PC-3 (cell line): ENCODE measurements at regions not wholly inside any gene's neighbourhood (a gene's known extent, or its start where the extent isn't known, plus 50 kb on each side); places are given as distances from the start of the nearest gene placed in this dataset.

Source experiments
- ATAC-seq: fragments of 200-7000 bp; cut with Tn5 transposase; 2 replicates; pipeline ENCODE4 v1.9.1; 2020; ENCODE audit warnings: mild to moderate bottlenecking, moderate library complexity
- BruUV-seq: library from RNA; stranded (reverse); fragments of 400-500 nt; replicated peaks from 2 replicates; lab custom pipeline; 2021; lab: Mats Ljungman, UMichigan
- CTCF ChIA-PET: fragments of 300-600 bp; sonication (Branson Sonifier 250); formaldehyde crosslinking; loops from one replicate; lab custom pipeline; 2022; ENCODE audit warnings: antibody characterized with exemption; lab: Charles Lee
- POLR2A ChIA-PET: fragments of 300-600 bp; sonication (Branson Sonifier 250); formaldehyde crosslinking; loops from one replicate; lab custom pipeline; 2022; ENCODE audit warnings: antibody characterized with exemption; ENCODE audit not compliant: unreplicated experiment; lab: Charles Lee
- DNase-seq: peaks from one replicate; pipeline ENCODE4 v3.0.0-alpha.2; 2015
- H2AFZ ChIP-seq: fragments of 300-600 bp; sonication (generic); 2 replicates; pipeline ENCODE4 v1.6.0; 2016; ENCODE audit warnings: antibody characterized with exemption, low read length
- H3F3A ChIP-seq: fragments of 300-600 bp; sonication (generic); one replicate; pipeline ENCODE4 v1.6.0; 2017; ENCODE audit warnings: antibody characterized with exemption, low read length, control low read depth, mild to moderate bottlenecking; ENCODE audit not compliant: unreplicated experiment
- H3K27ac ChIP-seq: fragments of 300-600 bp; sonication (generic); 2 replicates; pipeline ENCODE4 v1.5.1; 2016; ENCODE audit warnings: mild to moderate bottlenecking, low read length
- H3K27me3 ChIP-seq: fragments of 300-600 bp; sonication (generic); 2 replicates; pipeline ENCODE4 v1.6.1; 2016; ENCODE audit warnings: low read length, mixed read lengths
- H3K36me3 ChIP-seq: fragments of 300-600 bp; sonication (generic); 2 replicates; pipeline ENCODE4 v1.6.1; 2016; ENCODE audit warnings: low read depth, mixed run types, low read length, mixed read lengths
- H3K4me1 ChIP-seq: fragments of 300-600 bp; sonication (generic); 2 replicates; pipeline ENCODE4 v1.5.1; 2016; ENCODE audit warnings: low read length; ENCODE audit not compliant: insufficient read depth
- H3K4me2 ChIP-seq: fragments of 300-600 bp; sonication (generic); 2 replicates; pipeline ENCODE4 v1.6.0; 2016; ENCODE audit warnings: low read length
- H3K4me3 ChIP-seq: fragments of 300-600 bp; sonication (generic); 2 replicates; pipeline ENCODE4 v1.5.1; 2016; ENCODE audit warnings: mild to moderate bottlenecking, low read length, mixed read lengths
- H3K79me2 ChIP-seq: fragments of 300-600 bp; sonication (generic); 2 replicates; pipeline ENCODE4 v1.6.1; 2017; ENCODE audit warnings: low read length, mixed read lengths
- H3K9ac ChIP-seq: fragments of 300-600 bp; sonication (generic); 2 replicates; pipeline ENCODE4 v1.6.0; 2016; ENCODE audit warnings: mild to moderate bottlenecking, low read length
- H3K9me2 ChIP-seq: fragments of 300-600 bp; sonication (generic); replicated peaks from 2 replicates; pipeline ENCODE4 v1.6.1; 2016; ENCODE audit warnings: mixed run types, low read length, mixed read lengths
- H3K9me3 ChIP-seq: fragments of 300-600 bp; sonication (generic); 2 replicates; pipeline ENCODE4 v1.6.1; 2016; ENCODE audit warnings: low read length, mixed read lengths
- H4K20me1 ChIP-seq: fragments of 300-600 bp; sonication (generic); 2 replicates; pipeline ENCODE4 v1.6.1; 2016; ENCODE audit warnings: low read length, mixed read lengths
- EZH2 ChIP-seq: fragments of 300-600 bp; sonication (generic); IDR thresholded peaks from one replicate; pipeline ENCODE4 v1.6.1; 2017; ENCODE audit warnings: antibody characterized with exemption, mild to moderate bottlenecking, low read length; ENCODE audit not compliant: unreplicated experiment
- EZH2phosphoT487 ChIP-seq: fragments of 300-600 bp; sonication (generic); IDR thresholded peaks from 2 replicates; pipeline ENCODE4 v1.6.1; 2018; ENCODE audit warnings: mild to moderate bottlenecking, antibody characterized with exemption, low read length, borderline replicate concordance
- intact Hi-C: fragments of 100-400 bp; cut with micrococcal nuclease; formaldehyde crosslinking; loops from 2 replicates; pipeline ENCODE4 v1.9.0; 2023
- TF ChIP-seq, protein P1 (sequence below): fragments of 300-600 bp; sonication (generic); conservative IDR thresholded peaks from 2 replicates; pipeline ENCODE4 v1.5.1; 2017; ENCODE audit warnings: antibody characterized with exemption, low read depth, mild to moderate bottlenecking, low read length

- BruUV-seq: no TSS peak
- Histone ChIP-seq H3K36me3 (no peaks in the 10 kb centered on the region), H3K27me3 (peaks cover 36% of the 10 kb centered on the region), H3K4me1 (no peaks in the 10 kb centered on the region), H3K9me3 (no peaks in the 10 kb centered on the region), H2AFZ (no peak overlapping the region), H3K4me3 (no peak overlapping the region), H3K27ac (no peak overlapping the region), H3F3A (no peaks in the 10 kb centered on the region), H3K9me2 (no peaks in the 10 kb centered on the region), H4K20me1 (no peaks in the 10 kb centered on the region), H3K4me2 (no peak overlapping the region), H3K9ac (no peak overlapping the region), H3K79me2 (no peaks in the 10 kb centered on the region)
- ChIA-PET POLR2A (no interaction called here), CTCF (no interaction called here)
- DNase-seq: no peak
- no peak for ATAC-seq
- intact Hi-C loops: no loop called here
- TF ChIP-seq EZH2phosphoT487: no peak
- TF ChIP-seq EZH2: no peak
- TF ChIP-seq, protein P1, sequence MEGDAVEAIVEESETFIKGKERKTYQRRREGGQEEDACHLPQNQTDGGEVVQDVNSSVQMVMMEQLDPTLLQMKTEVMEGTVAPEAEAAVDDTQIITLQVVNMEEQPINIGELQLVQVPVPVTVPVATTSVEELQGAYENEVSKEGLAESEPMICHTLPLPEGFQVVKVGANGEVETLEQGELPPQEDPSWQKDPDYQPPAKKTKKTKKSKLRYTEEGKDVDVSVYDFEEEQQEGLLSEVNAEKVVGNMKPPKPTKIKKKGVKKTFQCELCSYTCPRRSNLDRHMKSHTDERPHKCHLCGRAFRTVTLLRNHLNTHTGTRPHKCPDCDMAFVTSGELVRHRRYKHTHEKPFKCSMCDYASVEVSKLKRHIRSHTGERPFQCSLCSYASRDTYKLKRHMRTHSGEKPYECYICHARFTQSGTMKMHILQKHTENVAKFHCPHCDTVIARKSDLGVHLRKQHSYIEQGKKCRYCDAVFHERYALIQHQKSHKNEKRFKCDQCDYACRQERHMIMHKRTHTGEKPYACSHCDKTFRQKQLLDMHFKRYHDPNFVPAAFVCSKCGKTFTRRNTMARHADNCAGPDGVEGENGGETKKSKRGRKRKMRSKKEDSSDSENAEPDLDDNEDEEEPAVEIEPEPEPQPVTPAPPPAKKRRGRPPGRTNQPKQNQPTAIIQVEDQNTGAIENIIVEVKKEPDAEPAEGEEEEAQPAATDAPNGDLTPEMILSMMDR: no peak
Measured at GRCh38 chr12:118521036-118521370, 144.6 kb downstream of the SUDS3 start.

GRCh38 chr12:118524446-118524845, 148.1 kb downstream of the SUDS3 start:
- no peak overlapping the region for H3K9ac ChIP-seq
- no peaks in the 10 kb centered on the region for H4K20me1 ChIP-seq
- H3K9me3 ChIP-seq: no peaks in the 10 kb centered on the region
- intact Hi-C loops: no loop called here
- TF ChIP-seq EZH2phosphoT487: no peak
- TF ChIP-seq EZH2: no peak
- TF ChIP-seq, protein P1: no peak
- H3K9me2 ChIP-seq: no peaks in the 10 kb centered on the region
- DNase-seq (no peak), ATAC-seq (no peak)
- BruUV-seq: no TSS peak
- no peak overlapping the region for H3K27ac ChIP-seq
- no peaks in the 10 kb centered on the region for H3F3A ChIP-seq
- ChIA-PET POLR2A (interaction anchor here (0.7 kb wide), 1 partner anchor 50 kb away, joined by 3 read pairs; no protein-coding TSS in a partner anchor), CTCF (no interaction called here)
- no peak overlapping the region for H2AFZ ChIP-seq
- H3K4me1 ChIP-seq: no peaks in the 10 kb centered on the region
- no peaks in the 10 kb centered on the region for H3K36me3 ChIP-seq
- no peaks in the 10 kb centered on the region for H3K79me2 ChIP-seq
- no peak overlapping the region for H3K4me3 ChIP-seq
- no peak overlapping the region for H3K4me2 ChIP-seq
- peaks cover 55% of the 10 kb centered on the region for H3K27me3 ChIP-seq

- peaks cover 61% of the 10 kb centered on the region for H3K27me3 ChIP-seq
- no peak for ATAC-seq
- H3K9ac ChIP-seq: no peak overlapping the region
- DNase-seq: no peak
- no peaks in the 10 kb centered on the region for H3K36me3 ChIP-seq
- H3K27ac ChIP-seq: no peak overlapping the region
- ChIA-PET CTCF (no interaction called here), POLR2A (interaction anchor here (0.7 kb wide), 1 partner anchor 555 kb away, joined by 4 read pairs; no protein-coding TSS in a partner anchor)
- intact Hi-C loops: no loop called here
- H3F3A ChIP-seq: no peaks in the 10 kb centered on the region
- BruUV-seq: no TSS peak
- H3K4me2 ChIP-seq: no peak overlapping the region
- no peaks in the 10 kb centered on the region for H3K9me2 ChIP-seq
- no peak overlapping the region for H3K4me3 ChIP-seq
- H3K4me1 ChIP-seq: no peaks in the 10 kb centered on the region
- H4K20me1 ChIP-seq: no peaks in the 10 kb centered on the region
- H3K79me2 ChIP-seq: no peaks in the 10 kb centered on the region
- TF ChIP-seq EZH2phosphoT487 (no peak), EZH2 (no peak)
- TF ChIP-seq, protein P1: no peak
- H2AFZ ChIP-seq: no peak overlapping the region
- no peaks in the 10 kb centered on the region for H3K9me3 ChIP-seq
Measured at GRCh38 chr12:118525216-118525615, 148.9 kb downstream of the SUDS3 start.
